SU-DHL-6 (cell line): ENCODE measurements at regions not wholly inside any gene's neighbourhood (a gene's known extent, or its start where the extent isn't known, plus 50 kb on each side); places are given as distances from the start of the nearest gene placed in this dataset.
"Not testable (repeated sequence)": the region's sequence is repeated elsewhere in the genome, so short reads cannot be mapped to it uniquely, and the experiment has no call there.

Experiments used
- EZH2phosphoT487 ChIP-seq: fragments of 200-600 bp; sonication (generic), shearing (Covaris generic); conservative IDR thresholded peaks from 2 replicates; pipeline ENCODE4 v1.6.1; 2018; ENCODE audit warnings: mild to moderate bottlenecking, antibody characterized with exemption, low read length, moderate library complexity, mixed read lengths
- TF ChIP-seq, protein P1 (sequence below): fragments of 200-600 bp; sonication (generic); IDR thresholded peaks from one replicate; pipeline ENCODE4 v1.5.1; 2017; ENCODE audit warnings: antibody characterized with exemption, mild to moderate bottlenecking, low read length, moderate library complexity; ENCODE audit not compliant: insufficient read depth, poor library complexity, severe bottlenecking

DNA sequence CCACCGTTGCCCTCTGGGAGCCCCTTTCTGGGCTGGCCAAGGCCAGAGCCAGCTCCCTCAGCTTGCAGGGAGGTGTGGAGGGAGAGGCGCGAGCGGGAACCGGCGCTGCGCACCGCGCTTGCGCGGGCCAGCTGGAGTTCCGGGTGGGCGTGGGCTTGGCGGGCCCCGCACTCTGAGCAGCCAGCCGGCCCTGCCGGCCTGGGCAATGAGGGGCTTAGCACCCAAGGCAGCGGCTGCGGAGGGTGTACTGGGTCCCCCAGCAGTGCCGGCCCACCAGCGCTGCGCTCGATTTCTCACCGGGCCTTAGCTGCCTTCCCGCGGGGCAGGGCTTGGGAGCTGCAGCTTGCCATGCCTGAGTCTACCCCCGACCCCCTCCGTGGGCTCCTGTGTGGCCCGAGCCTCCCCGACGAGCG is 177.7 kb upstream of the FIGN start:
- TF ChIP-seq, protein P1, sequence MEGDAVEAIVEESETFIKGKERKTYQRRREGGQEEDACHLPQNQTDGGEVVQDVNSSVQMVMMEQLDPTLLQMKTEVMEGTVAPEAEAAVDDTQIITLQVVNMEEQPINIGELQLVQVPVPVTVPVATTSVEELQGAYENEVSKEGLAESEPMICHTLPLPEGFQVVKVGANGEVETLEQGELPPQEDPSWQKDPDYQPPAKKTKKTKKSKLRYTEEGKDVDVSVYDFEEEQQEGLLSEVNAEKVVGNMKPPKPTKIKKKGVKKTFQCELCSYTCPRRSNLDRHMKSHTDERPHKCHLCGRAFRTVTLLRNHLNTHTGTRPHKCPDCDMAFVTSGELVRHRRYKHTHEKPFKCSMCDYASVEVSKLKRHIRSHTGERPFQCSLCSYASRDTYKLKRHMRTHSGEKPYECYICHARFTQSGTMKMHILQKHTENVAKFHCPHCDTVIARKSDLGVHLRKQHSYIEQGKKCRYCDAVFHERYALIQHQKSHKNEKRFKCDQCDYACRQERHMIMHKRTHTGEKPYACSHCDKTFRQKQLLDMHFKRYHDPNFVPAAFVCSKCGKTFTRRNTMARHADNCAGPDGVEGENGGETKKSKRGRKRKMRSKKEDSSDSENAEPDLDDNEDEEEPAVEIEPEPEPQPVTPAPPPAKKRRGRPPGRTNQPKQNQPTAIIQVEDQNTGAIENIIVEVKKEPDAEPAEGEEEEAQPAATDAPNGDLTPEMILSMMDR: not testable (repeated sequence)
- not testable (repeated sequence) for TF ChIP-seq EZH2phosphoT487
